ENCODE measurements at regions not wholly inside any gene's neighbourhood (a gene's known extent, or its start where the extent isn't known, plus 50 kb on each side); places are given as distances from the start of the nearest gene placed in this dataset.

DNA sequence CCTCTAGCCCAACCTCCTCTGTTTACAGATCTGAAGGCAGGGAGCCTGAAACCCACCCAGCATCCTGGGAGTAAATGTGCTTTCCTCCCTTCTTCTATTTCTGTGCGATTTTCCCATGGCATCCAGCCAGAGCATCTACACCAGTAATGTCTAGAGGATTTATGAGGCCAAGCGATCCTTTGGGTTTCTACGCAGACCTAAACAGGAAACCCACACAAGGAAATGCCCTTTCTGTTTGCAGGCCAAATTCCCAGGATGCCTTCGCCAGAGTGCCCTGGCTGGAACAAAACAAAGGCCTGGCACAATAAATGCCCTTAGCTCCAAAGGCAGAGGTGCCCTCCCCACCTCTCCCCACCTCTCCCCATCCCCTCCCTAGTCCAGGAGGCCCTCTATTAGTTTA lies 110.5 kb upstream of the CDC42BPA start:
- TF ChIP-seq, protein P1, sequence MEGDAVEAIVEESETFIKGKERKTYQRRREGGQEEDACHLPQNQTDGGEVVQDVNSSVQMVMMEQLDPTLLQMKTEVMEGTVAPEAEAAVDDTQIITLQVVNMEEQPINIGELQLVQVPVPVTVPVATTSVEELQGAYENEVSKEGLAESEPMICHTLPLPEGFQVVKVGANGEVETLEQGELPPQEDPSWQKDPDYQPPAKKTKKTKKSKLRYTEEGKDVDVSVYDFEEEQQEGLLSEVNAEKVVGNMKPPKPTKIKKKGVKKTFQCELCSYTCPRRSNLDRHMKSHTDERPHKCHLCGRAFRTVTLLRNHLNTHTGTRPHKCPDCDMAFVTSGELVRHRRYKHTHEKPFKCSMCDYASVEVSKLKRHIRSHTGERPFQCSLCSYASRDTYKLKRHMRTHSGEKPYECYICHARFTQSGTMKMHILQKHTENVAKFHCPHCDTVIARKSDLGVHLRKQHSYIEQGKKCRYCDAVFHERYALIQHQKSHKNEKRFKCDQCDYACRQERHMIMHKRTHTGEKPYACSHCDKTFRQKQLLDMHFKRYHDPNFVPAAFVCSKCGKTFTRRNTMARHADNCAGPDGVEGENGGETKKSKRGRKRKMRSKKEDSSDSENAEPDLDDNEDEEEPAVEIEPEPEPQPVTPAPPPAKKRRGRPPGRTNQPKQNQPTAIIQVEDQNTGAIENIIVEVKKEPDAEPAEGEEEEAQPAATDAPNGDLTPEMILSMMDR (IDR thresholded peaks at IDR 0.05; ENCODE audit: insufficient read depth, low read length): no peak
- TF ChIP-seq SPI1 (IDR thresholded peaks at IDR 0.05; ENCODE audit: borderline replicate concordance, low read depth): no peak
- TF ChIP-seq POLR2AphosphoS5 (IDR thresholded peaks at IDR 0.05; ENCODE audit: low read depth): no peak
- TF ChIP-seq GABPA (IDR thresholded peaks at IDR 0.05; ENCODE audit: low read depth): no peak
- TF ChIP-seq, protein P2, sequence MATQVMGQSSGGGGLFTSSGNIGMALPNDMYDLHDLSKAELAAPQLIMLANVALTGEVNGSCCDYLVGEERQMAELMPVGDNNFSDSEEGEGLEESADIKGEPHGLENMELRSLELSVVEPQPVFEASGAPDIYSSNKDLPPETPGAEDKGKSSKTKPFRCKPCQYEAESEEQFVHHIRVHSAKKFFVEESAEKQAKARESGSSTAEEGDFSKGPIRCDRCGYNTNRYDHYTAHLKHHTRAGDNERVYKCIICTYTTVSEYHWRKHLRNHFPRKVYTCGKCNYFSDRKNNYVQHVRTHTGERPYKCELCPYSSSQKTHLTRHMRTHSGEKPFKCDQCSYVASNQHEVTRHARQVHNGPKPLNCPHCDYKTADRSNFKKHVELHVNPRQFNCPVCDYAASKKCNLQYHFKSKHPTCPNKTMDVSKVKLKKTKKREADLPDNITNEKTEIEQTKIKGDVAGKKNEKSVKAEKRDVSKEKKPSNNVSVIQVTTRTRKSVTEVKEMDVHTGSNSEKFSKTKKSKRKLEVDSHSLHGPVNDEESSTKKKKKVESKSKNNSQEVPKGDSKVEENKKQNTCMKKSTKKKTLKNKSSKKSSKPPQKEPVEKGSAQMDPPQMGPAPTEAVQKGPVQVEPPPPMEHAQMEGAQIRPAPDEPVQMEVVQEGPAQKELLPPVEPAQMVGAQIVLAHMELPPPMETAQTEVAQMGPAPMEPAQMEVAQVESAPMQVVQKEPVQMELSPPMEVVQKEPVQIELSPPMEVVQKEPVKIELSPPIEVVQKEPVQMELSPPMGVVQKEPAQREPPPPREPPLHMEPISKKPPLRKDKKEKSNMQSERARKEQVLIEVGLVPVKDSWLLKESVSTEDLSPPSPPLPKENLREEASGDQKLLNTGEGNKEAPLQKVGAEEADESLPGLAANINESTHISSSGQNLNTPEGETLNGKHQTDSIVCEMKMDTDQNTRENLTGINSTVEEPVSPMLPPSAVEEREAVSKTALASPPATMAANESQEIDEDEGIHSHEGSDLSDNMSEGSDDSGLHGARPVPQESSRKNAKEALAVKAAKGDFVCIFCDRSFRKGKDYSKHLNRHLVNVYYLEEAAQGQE (IDR thresholded peaks at IDR 0.05; ENCODE audit: insufficient replicate concordance, low read depth): no peak

All from HL-60 (cell line).